IMR-90 (cell line): ENCODE measurements at regions not wholly inside any gene's neighbourhood (a gene's known extent, or its start where the extent isn't known, plus 50 kb on each side); places are given as distances from the start of the nearest gene placed in this dataset.

Source experiments
- ATAC-seq: fragments of 200-7000 bp; cut with Tn5 transposase; 2 replicates; pipeline ENCODE4 v1.9.1; 2020; ENCODE audit warnings: low read depth, mild to moderate bottlenecking, moderate library complexity
- BruUV-seq: library from RNA; stranded (reverse); fragments of 400-500 nt; replicated peaks from 2 replicates; lab custom pipeline; 2021; lab: Mats Ljungman, UMichigan
- CTCF ChIA-PET: fragments of 300-600 bp; formaldehyde crosslinking; extraction: SDS; loops from one replicate; lab custom pipeline; 2021; ENCODE audit warnings: antibody characterized with exemption; lab: Yijun Ruan, JAX
- POLR2A ChIA-PET: fragments of 300-600 bp; sonication (Branson Sonifier 250); formaldehyde crosslinking; loops from one replicate; lab custom pipeline; 2022; ENCODE audit warnings: antibody characterized with exemption; ENCODE audit not compliant: unreplicated experiment; lab: Charles Lee
- DNase-seq: peaks from one replicate; pipeline ENCODE4 v3.0.0; 2013
- H2AFZ ChIP-seq: replicated peaks from 2 replicates; pipeline ENCODE3; 2013; ENCODE audit warnings: low read length, mild to moderate bottlenecking; ENCODE audit not compliant: poor library complexity
- H2AK5ac ChIP-seq: 2 replicates; pipeline ENCODE4 v1.6.1; 2013; ENCODE audit warnings: low read depth, low read length, inconsistent platforms
- H2AK9ac ChIP-seq: replicated peaks from 2 replicates; pipeline ENCODE3; 2013; ENCODE audit warnings: mild to moderate bottlenecking, low read depth, low read length, moderate library complexity; ENCODE audit not compliant: poor library complexity
- H2BK120ac ChIP-seq: 2 replicates; pipeline ENCODE4 v1.6.1; 2013; ENCODE audit warnings: low read depth, low read length, inconsistent platforms
- H2BK15ac ChIP-seq: 3 replicates; pipeline ENCODE4 v1.6.1; 2013; ENCODE audit warnings: low read depth, low read length, inconsistent platforms
- H2BK20ac ChIP-seq: 2 replicates; pipeline ENCODE4 v1.6.1; 2013; ENCODE audit warnings: low read depth, mild to moderate bottlenecking, inconsistent platforms, low read length, moderate library complexity
- H2BK5ac ChIP-seq: 2 replicates; pipeline ENCODE4 v1.6.1; 2013; ENCODE audit warnings: mild to moderate bottlenecking, low read depth, low read length, inconsistent platforms; ENCODE audit not compliant: poor library complexity, severe bottlenecking
- H3K14ac ChIP-seq: replicated peaks from 2 replicates; pipeline ENCODE4 v1.6.1; 2013; ENCODE audit warnings: low read depth, low read length, inconsistent platforms
- H3K18ac ChIP-seq: 2 replicates; pipeline ENCODE4 v1.6.1; 2013; ENCODE audit warnings: low read depth, low read length, control low read depth
- H3K23ac ChIP-seq: 2 replicates; pipeline ENCODE4 v1.6.1; 2013; ENCODE audit warnings: low read depth, low read length, inconsistent platforms
- H3K27ac ChIP-seq: 2 replicates; pipeline ENCODE4 v1.5.1; 2013; ENCODE audit warnings: mild to moderate bottlenecking, control low read depth, low read length; ENCODE audit not compliant: insufficient read depth
- H3K27me3 ChIP-seq: 2 replicates; pipeline ENCODE4 v1.6.1; 2013; ENCODE audit warnings: low read length; ENCODE audit not compliant: control insufficient read depth, insufficient read depth
- H3K36me3 ChIP-seq: 2 replicates; pipeline ENCODE4 v1.6.1; 2013; ENCODE audit warnings: low read length, mixed read lengths; ENCODE audit not compliant: control insufficient read depth, insufficient read depth
- H3K4ac ChIP-seq: 2 replicates; pipeline ENCODE4 v1.6.1; 2013; ENCODE audit warnings: low read depth, low read length, inconsistent platforms
- H3K4me1 ChIP-seq: 2 replicates; pipeline ENCODE4 v1.6.1; 2013; ENCODE audit warnings: low read length, mixed read lengths; ENCODE audit not compliant: control insufficient read depth, insufficient read depth
- H3K4me2 ChIP-seq: 2 replicates; pipeline ENCODE4 v1.6.1; 2013; ENCODE audit warnings: low read depth, mild to moderate bottlenecking, control low read depth, low read length, moderate library complexity
- H3K4me3 ChIP-seq: 2 replicates; pipeline ENCODE4 v1.5.1; 2013; ENCODE audit warnings: low read depth, mild to moderate bottlenecking, control low read depth, low read length, moderate library complexity; ENCODE audit not compliant: insufficient read depth
- H3K56ac ChIP-seq: 2 replicates; pipeline ENCODE4 v1.6.1; 2013; ENCODE audit warnings: low read length, inconsistent platforms; ENCODE audit not compliant: insufficient read depth; ENCODE audit errors: extremely low read depth
- H3K79me1 ChIP-seq, 2 experiments: 2 replicates each; pipeline ENCODE4 v1.6.1; 2013; ENCODE audit warnings: low read length in 2 of 2, inconsistent platforms in 1 of 2, low read depth in 1 of 2
- H3K9ac ChIP-seq: 2 replicates; pipeline ENCODE4 v1.6.1; 2013; ENCODE audit warnings: low read depth, low read length, control low read depth
- H3K9me1 ChIP-seq: 2 replicates; pipeline ENCODE4 v1.6.1; 2013; ENCODE audit warnings: low read length, inconsistent platforms; ENCODE audit not compliant: insufficient read depth
- H3K9me3 ChIP-seq: 2 replicates; pipeline ENCODE4 v1.6.1; 2013; ENCODE audit warnings: low read length; ENCODE audit not compliant: control insufficient read depth, insufficient read depth
- H4K20me1 ChIP-seq: 2 replicates; pipeline ENCODE4 v1.6.1; 2013; ENCODE audit warnings: low read length, inconsistent platforms; ENCODE audit not compliant: insufficient read depth
- H4K5ac ChIP-seq: 2 replicates; pipeline ENCODE4 v1.6.1; 2013; ENCODE audit warnings: mild to moderate bottlenecking, low read depth, low read length, control low read depth
- H4K8ac ChIP-seq, 2 experiments: 2 replicates each; pipeline ENCODE4 v1.6.1; 2013; ENCODE audit warnings: low read depth in 2 of 2, low read length in 2 of 2, control low read depth in 1 of 2, inconsistent platforms in 1 of 2
- H4K91ac ChIP-seq: 2 replicates; pipeline ENCODE4 v1.6.1; 2013; ENCODE audit warnings: low read depth, low read length, inconsistent platforms; ENCODE audit not compliant: insufficient read depth
- BHLHE40 ChIP-seq: fragments of 150-350 bp; IDR thresholded peaks from 2 replicates; pipeline ENCODE4 v1.6.1; 2016; ENCODE audit warnings: mild to moderate bottlenecking, low read depth, low read length
- CEBPB ChIP-seq: IDR thresholded peaks from 2 replicates; pipeline ENCODE4 v1.6.1; 2012; ENCODE audit warnings: low read depth, low read length, improper control_type of control experiment
- CHD1 ChIP-seq: IDR thresholded peaks from 2 replicates; pipeline ENCODE4 v1.6.1; 2012; ENCODE audit warnings: low read depth, low read length, improper control_type of control experiment
- FOS ChIP-seq: fragments of 150-350 bp; IDR thresholded peaks from 2 replicates; pipeline ENCODE4 v1.6.1; 2016; ENCODE audit warnings: low read depth, low read length
- MAFK ChIP-seq: IDR thresholded peaks from 2 replicates; pipeline ENCODE4 v1.6.1; 2012; ENCODE audit warnings: low read depth, low read length, improper control_type of control experiment
- MAZ ChIP-seq: IDR thresholded peaks from 2 replicates; pipeline ENCODE4 v1.6.1; 2012; ENCODE audit warnings: low read depth, mild to moderate bottlenecking, low read length, improper control_type of control experiment, moderate library complexity, borderline replicate concordance
- MXI1 ChIP-seq: IDR thresholded peaks from 2 replicates; pipeline ENCODE4 v1.6.1; 2012; ENCODE audit warnings: low read depth, mild to moderate bottlenecking, low read length, moderate library complexity, borderline replicate concordance
- NFE2L2 ChIP-seq: fragments of 150-350 bp; IDR thresholded peaks from 2 replicates; pipeline ENCODE4 v1.6.1; 2016; ENCODE audit warnings: low read depth, mild to moderate bottlenecking, low read length
- POLR2A ChIP-seq: IDR thresholded peaks from 2 replicates; pipeline ENCODE4 v1.6.1; 2012; ENCODE audit warnings: mild to moderate bottlenecking, low read depth, low read length
- RAD21 ChIP-seq: IDR thresholded peaks from 2 replicates; pipeline ENCODE4 v1.6.1; 2012; ENCODE audit warnings: low read length, improper control_type of control experiment
- RCOR1 ChIP-seq: IDR thresholded peaks from 2 replicates; pipeline ENCODE4 v1.6.1; 2012; ENCODE audit warnings: mild to moderate bottlenecking, low read length, improper control_type of control experiment; ENCODE audit not compliant: insufficient replicate concordance
- RFX5 ChIP-seq: IDR thresholded peaks from 2 replicates; pipeline ENCODE4 v1.8.0; 2012; ENCODE audit warnings: low read depth, mild to moderate bottlenecking, low read length, moderate library complexity
- SMC3 ChIP-seq: fragments of 150-350 bp; IDR thresholded peaks from 2 replicates; pipeline ENCODE4 v1.6.1; 2016; ENCODE audit warnings: low read depth, mild to moderate bottlenecking, antibody characterized with exemption, low read length, moderate library complexity
- WGBS, 2 experiments: methylation state at CpG; one replicate each; pipeline versions ENCODE4 v1.1.5 to v1.1.7; 2013; ENCODE audit warnings: missing lambda C conversion rate in 2 of 2; ENCODE audit not compliant: insufficient read length in 1 of 2; ENCODE audit errors: extremely low coverage in 2 of 2; 5-methylcytosine and 5-hydroxymethylcytosine counted together
- dilution Hi-C: fragments of 300-500 bp; cut with HindIII; formaldehyde crosslinking; loops from one replicate; pipeline ENCODE4 v1.14.3; 2018; ENCODE audit warnings: low sequenced_read_pairs; ENCODE audit not compliant: unreplicated experiment
- in situ Hi-C: fragments of 300-500 bp; cut with MboI; formaldehyde crosslinking; loops from 3 replicates; pipeline ENCODE4 v1.14.3; 2019; ENCODE audit warnings: low sequenced_read_pairs, inconsistent platforms, mixed read lengths
- intact Hi-C: fragments of 100-400 bp; cut with micrococcal nuclease; formaldehyde crosslinking; loops from 2 replicates; pipeline ENCODE4 v1.10.0; 2022
- TF ChIP-seq, protein P1 (sequence below): conservative IDR thresholded peaks from 2 replicates; pipeline ENCODE4 v1.5.1; 2012; ENCODE audit warnings: mild to moderate bottlenecking, low read depth, low read length, improper control_type of control experiment
- TF ChIP-seq, protein P2 (sequence below): fragments of 150-350 bp; IDR thresholded peaks from 2 replicates; pipeline ENCODE4 v1.6.1; 2016; ENCODE audit warnings: low read depth, mild to moderate bottlenecking, low read length, moderate library complexity, borderline replicate concordance

DNA sequence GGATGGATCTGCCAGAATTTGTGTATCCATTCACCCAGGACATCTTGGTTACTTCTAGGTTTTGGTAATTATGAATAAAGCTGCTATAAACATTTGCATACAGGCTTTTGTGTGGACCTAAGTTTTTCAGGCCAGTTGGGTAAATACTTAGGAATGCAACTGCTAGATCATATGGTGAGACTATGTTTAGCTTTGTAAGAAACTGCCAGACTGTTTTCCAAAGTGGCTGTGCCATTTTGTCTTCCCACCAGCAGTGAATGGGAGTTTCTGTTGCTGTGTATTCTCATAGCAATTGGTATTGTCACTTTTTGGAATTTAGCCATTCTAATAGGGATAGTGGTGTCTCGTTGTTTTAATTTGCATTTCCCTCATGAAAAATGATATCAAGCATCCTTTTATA, 133.0 kb downstream of the KIF26A start:
- in situ Hi-C loops: no loop called here

More for the DNA sequence above, 133.0 kb downstream of the KIF26A start:
- Histone ChIP-seq H3K4me1 (no peaks in the 10 kb centered on the region), H3K9me3 (peaks cover 26% of the 10 kb centered on the region), H3K27ac (no peak overlapping the region), H3K4ac (no peak overlapping the region), H2AK9ac (no peak overlapping the region), H3K18ac (no peak overlapping the region), H2BK20ac (no peak overlapping the region), H4K91ac (no peak overlapping the region), H4K8ac (no peak overlapping the region), H3K23ac (no peak overlapping the region), H2BK15ac (no peak overlapping the region), H3K36me3 (no peaks in the 10 kb centered on the region), H4K20me1 (no peaks in the 10 kb centered on the region), H3K9me1 (no peaks in the 10 kb centered on the region), H3K4me2 (no peak overlapping the region), H3K27me3 (no peaks in the 10 kb centered on the region), H2AFZ (no peak overlapping the region), H3K9ac (no peak overlapping the region), H3K56ac (no peak overlapping the region), H4K5ac (no peak overlapping the region), H3K14ac (no peak overlapping the region), H2BK120ac (no peak overlapping the region), H2AK5ac (no peak overlapping the region), H2BK5ac (no peak overlapping the region), H3K4me3 (no peak overlapping the region), H3K79me1 (no peaks in the 10 kb centered on the region)
- WGBS, 2 experiments: no CpG with 5 or more reads among the region's 1 CpG
- DNase-seq (no peak), ATAC-seq (no peak)
- intact Hi-C loops (no loop called here), dilution Hi-C loops (no loop called here)
- TF ChIP-seq BHLHE40 (no peak), FOS (no peak), MAZ (no peak), RFX5 (no peak), CHD1 (no peak), POLR2A (no peak), MXI1 (no peak), SMC3 (no peak), CEBPB (no peak), MAFK (no peak), RAD21 (no peak), NFE2L2 (no peak), RCOR1 (no peak)
- TF ChIP-seq, protein P1, sequence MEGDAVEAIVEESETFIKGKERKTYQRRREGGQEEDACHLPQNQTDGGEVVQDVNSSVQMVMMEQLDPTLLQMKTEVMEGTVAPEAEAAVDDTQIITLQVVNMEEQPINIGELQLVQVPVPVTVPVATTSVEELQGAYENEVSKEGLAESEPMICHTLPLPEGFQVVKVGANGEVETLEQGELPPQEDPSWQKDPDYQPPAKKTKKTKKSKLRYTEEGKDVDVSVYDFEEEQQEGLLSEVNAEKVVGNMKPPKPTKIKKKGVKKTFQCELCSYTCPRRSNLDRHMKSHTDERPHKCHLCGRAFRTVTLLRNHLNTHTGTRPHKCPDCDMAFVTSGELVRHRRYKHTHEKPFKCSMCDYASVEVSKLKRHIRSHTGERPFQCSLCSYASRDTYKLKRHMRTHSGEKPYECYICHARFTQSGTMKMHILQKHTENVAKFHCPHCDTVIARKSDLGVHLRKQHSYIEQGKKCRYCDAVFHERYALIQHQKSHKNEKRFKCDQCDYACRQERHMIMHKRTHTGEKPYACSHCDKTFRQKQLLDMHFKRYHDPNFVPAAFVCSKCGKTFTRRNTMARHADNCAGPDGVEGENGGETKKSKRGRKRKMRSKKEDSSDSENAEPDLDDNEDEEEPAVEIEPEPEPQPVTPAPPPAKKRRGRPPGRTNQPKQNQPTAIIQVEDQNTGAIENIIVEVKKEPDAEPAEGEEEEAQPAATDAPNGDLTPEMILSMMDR: no peak
- TF ChIP-seq, protein P2, sequence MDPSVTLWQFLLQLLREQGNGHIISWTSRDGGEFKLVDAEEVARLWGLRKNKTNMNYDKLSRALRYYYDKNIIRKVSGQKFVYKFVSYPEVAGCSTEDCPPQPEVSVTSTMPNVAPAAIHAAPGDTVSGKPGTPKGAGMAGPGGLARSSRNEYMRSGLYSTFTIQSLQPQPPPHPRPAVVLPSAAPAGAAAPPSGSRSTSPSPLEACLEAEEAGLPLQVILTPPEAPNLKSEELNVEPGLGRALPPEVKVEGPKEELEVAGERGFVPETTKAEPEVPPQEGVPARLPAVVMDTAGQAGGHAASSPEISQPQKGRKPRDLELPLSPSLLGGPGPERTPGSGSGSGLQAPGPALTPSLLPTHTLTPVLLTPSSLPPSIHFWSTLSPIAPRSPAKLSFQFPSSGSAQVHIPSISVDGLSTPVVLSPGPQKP: no peak
- BruUV-seq: no TSS peak
- CTCF ChIA-PET: no interaction called here
- POLR2A ChIA-PET: no interaction called here
